MCF 10A (cell line): ENCODE measurements at regions not wholly inside any gene's neighbourhood (a gene's known extent, or its start where the extent isn't known, plus 50 kb on each side); places are given as distances from the start of the nearest gene placed in this dataset.

Source experiments
- BruUV-seq: library from RNA; stranded (reverse); fragments of 400-500 nt; replicated peaks from 2 replicates; lab custom pipeline; 2021; lab: Mats Ljungman, UMichigan
- CTCF ChIA-PET: fragments of 300-600 bp; sonication (Branson Sonifier 250); formaldehyde crosslinking; extraction: SDS; loops from one replicate; lab custom pipeline; 2021; ENCODE audit warnings: antibody characterized with exemption, inconsistent platforms; lab: Yijun Ruan, JAX
- POLR2A ChIA-PET: fragments of 300-600, 350-650 bp; sonication (Branson Sonifier 250); formaldehyde crosslinking; extraction: SDS; loops from one replicate; lab custom pipeline; 2020; ENCODE audit warnings: antibody characterized with exemption, inconsistent platforms; lab: Yijun Ruan, JAX
- DNase-seq: peaks from one replicate; pipeline ENCODE4 v3.0.0-alpha.2; 2018; ENCODE audit not compliant: unreplicated experiment
- H3K27ac Mint-ChIP-seq: one replicate; pipeline ENCODE4 v1.8.0; 2022; ENCODE audit warnings: mild to moderate bottlenecking, low read depth, mixed read lengths; ENCODE audit not compliant: unreplicated experiment
- H3K27me3 Mint-ChIP-seq: one replicate; pipeline ENCODE4 v1.8.0; 2022; ENCODE audit warnings: mixed read lengths; ENCODE audit not compliant: insufficient read depth, unreplicated experiment
- H3K36me3 Mint-ChIP-seq: one replicate; pipeline ENCODE4 v1.8.0; 2022; ENCODE audit warnings: mild to moderate bottlenecking, moderate library complexity, mixed read lengths; ENCODE audit not compliant: insufficient read depth, unreplicated experiment
- H3K4me1 Mint-ChIP-seq: one replicate; pipeline ENCODE4 v1.8.0; 2022; ENCODE audit warnings: mixed read lengths; ENCODE audit not compliant: insufficient read depth, unreplicated experiment
- H3K4me3 Mint-ChIP-seq: one replicate; pipeline ENCODE4 v1.8.0; 2022; ENCODE audit warnings: mild to moderate bottlenecking, moderate library complexity, mixed read lengths; ENCODE audit not compliant: unreplicated experiment
- H3K9me3 Mint-ChIP-seq: one replicate; pipeline ENCODE4 v1.8.0; 2022; ENCODE audit warnings: mixed read lengths; ENCODE audit not compliant: unreplicated experiment
- CTCF ChIP-seq: fragments of 200-600 bp; IDR thresholded peaks from one replicate; pipeline ENCODE4 v1.8.0; 2022; ENCODE audit warnings: antibody characterized with exemption, mild to moderate bottlenecking; ENCODE audit not compliant: unreplicated experiment
- intact Hi-C: fragments of 100-400 bp; cut with micrococcal nuclease; formaldehyde crosslinking; loops from 2 replicates; pipeline ENCODE4 v1.14.1; 2022

- intact Hi-C loops: no loop called here
- Mint-ChIP-seq H3K36me3 (no peaks in the 10 kb centered on the region), H3K4me1 (no peaks in the 10 kb centered on the region), H3K27ac (no peak overlapping the region), H3K9me3 (no peaks in the 10 kb centered on the region), H3K4me3 (no peak overlapping the region), H3K27me3 (no peaks in the 10 kb centered on the region)
- TF ChIP-seq CTCF: no peak
- no TSS peak for BruUV-seq
- CTCF ChIA-PET: interaction anchor here (0.6 kb wide), 2 partner anchors 946 to 988 kb away, joined by 3 read pairs; no protein-coding TSS in a partner anchor
- DNase-seq: no peak
- POLR2A ChIA-PET: no interaction called here
These were observed 55.8 kb upstream of the MRPS9 start for GRCh38 chr2:104982111-104982510.
